ENCODE measurements at regions not wholly inside any gene's neighbourhood (a gene's known extent, or its start where the extent isn't known, plus 50 kb on each side); places are given as distances from the start of the nearest gene placed in this dataset.

- no peak for DNase-seq (ENCODE audit: extremely low read depth, low read depth)
- TF ChIP-seq CTCF (IDR thresholded peaks at IDR 0.05; ENCODE audit: low read depth, low read length), result no peak
Observed at GRCh38 chr2:121972203-121972602, 216.8 kb downstream of the TSN start.

- peak; percentile 39 for DNase-seq (ENCODE audit: extremely low read depth, low read depth)
- peak; percentile 53 for TF ChIP-seq CTCF (IDR thresholded peaks at IDR 0.05; ENCODE audit: low read depth, low read length)
Observed at GRCh38 chr2:121974897-121975661, 219.6 kb downstream of the TSN start.

GRCh38 chr2:121976926-121977325, 221.5 kb downstream of the TSN start:
- no peak for DNase-seq (ENCODE audit: extremely low read depth, low read depth)
- no peak for TF ChIP-seq CTCF (IDR thresholded peaks at IDR 0.05; ENCODE audit: low read depth, low read length)

GRCh38 chr2:121977326-121977725, 221.9 kb downstream of the TSN start:
- DNase-seq (ENCODE audit: extremely low read depth, low read depth), result no peak
- no peak for TF ChIP-seq CTCF (IDR thresholded peaks at IDR 0.05; ENCODE audit: low read depth, low read length)

- DNase-seq (ENCODE audit: extremely low read depth, low read depth), result no peak
- no peak for TF ChIP-seq CTCF (IDR thresholded peaks at IDR 0.05; ENCODE audit: low read depth, low read length)
Observed at GRCh38 chr2:121992700-121993099, 237.2 kb downstream of the TSN start.

- TF ChIP-seq CTCF (IDR thresholded peaks at IDR 0.05; ENCODE audit: low read depth, low read length), result no peak
- DNase-seq (ENCODE audit: extremely low read depth, low read depth), result no peak
Observed at GRCh38 chr2:121993682-121994081, 238.2 kb downstream of the TSN start.

- DNase-seq (ENCODE audit: extremely low read depth, low read depth), result no peak
- TF ChIP-seq CTCF (IDR thresholded peaks at IDR 0.05; ENCODE audit: low read depth, low read length), result no peak
Observed at GRCh38 chr2:121994238-121995206, 239.1 kb downstream of the TSN start.
